ENCODE measurements at regions not wholly inside any gene's neighbourhood (a gene's known extent, or its start where the extent isn't known, plus 50 kb on each side); places are given as distances from the start of the nearest gene placed in this dataset.

GRCh38 chr7:137164251-137164650 is 179.3 kb downstream of the PTN start:
- TF ChIP-seq POLR2A (IDR thresholded peaks at IDR 0.05): no peak
- no peak for TF ChIP-seq CTCF (IDR thresholded peaks at IDR 0.05)
- H3K9me3 ChIP-seq: no peaks in the 10 kb centered on the region
- no peaks in the 10 kb centered on the region for H3K27me3 ChIP-seq
- intact Hi-C loops (cut with DNase I): no loop called here
- H3K4me3 ChIP-seq: no peak overlapping the region
- no peak overlapping the region for H3K27ac ChIP-seq
- WGBS, 2 donors: 92 to 95% methylated on average over 18 to 21 of the region's 21 CpGs
- no peaks in the 10 kb centered on the region for H3K36me3 ChIP-seq
- H3K4me1 ChIP-seq: peaks cover 0 to under 1% (median 0%) of the 10 kb centered on the region in 3 donors
- DNase-seq: no peak

GRCh38 chr7:137160236-137160635 is 183.3 kb downstream of the PTN start:
- TF ChIP-seq POLR2A (IDR thresholded peaks at IDR 0.05): no peak
- TF ChIP-seq CTCF (IDR thresholded peaks at IDR 0.05): no peak
- DNase-seq: no peak

GRCh38 chr7:137157256-137157655 is 186.3 kb downstream of the PTN start:
- Histone ChIP-seq H3K4me1 (no peaks in the 10 kb centered on the region), H3K36me3 (no peaks in the 10 kb centered on the region), H3K4me3 (no peak overlapping the region), H3K9me3 (no peaks in the 10 kb centered on the region), H3K27me3 (no peaks in the 10 kb centered on the region), H3K27ac (no peak overlapping the region)
- no peak for DNase-seq
- no peak for TF ChIP-seq POLR2A (IDR thresholded peaks at IDR 0.05)
- TF ChIP-seq CTCF (IDR thresholded peaks at IDR 0.05): no peak
- intact Hi-C loops (cut with DNase I): no loop called here
- WGBS, 2 donors: 78 to 88% methylated on average over 1 of the region's 1 CpG

More at GRCh38 chr7:137160236-137160635, 183.3 kb downstream of the PTN start:
- Histone ChIP-seq H3K4me1 (no peaks in the 10 kb centered on the region), H3K4me3 (no peak overlapping the region), H3K27me3 (no peaks in the 10 kb centered on the region), H3K36me3 (no peaks in the 10 kb centered on the region), H3K9me3 (no peaks in the 10 kb centered on the region), H3K27ac (no peak overlapping the region)
- WGBS, 2 donors: 68 to 73% methylated on average over 4 of the region's 4 CpGs
- intact Hi-C loops (cut with DNase I): no loop called here

- intact Hi-C loops (cut with DNase I): no loop called here
- Histone ChIP-seq H3K9me3 (no peaks in the 10 kb centered on the region), H3K4me1 (no peaks in the 10 kb centered on the region), H3K36me3 (no peaks in the 10 kb centered on the region), H3K4me3 (no peak overlapping the region), H3K27ac (no peak overlapping the region), H3K27me3 (no peaks in the 10 kb centered on the region)
- TF ChIP-seq CTCF (IDR thresholded peaks at IDR 0.05) (no peak), POLR2A (IDR thresholded peaks at IDR 0.05) (no peak)
- 87 to 93% methylated on average over 2 of the region's 2 CpGs for WGBS, 2 donors
- DNase-seq: no peak
Measured at GRCh38 chr7:137151690-137152052, 191.9 kb downstream of the PTN start.

GRCh38 chr7:137151041-137151689 is 192.4 kb downstream of the PTN start:
- Histone ChIP-seq H3K9me3 (no peaks in the 10 kb centered on the region), H3K4me3 (no peak overlapping the region), H3K27me3 (no peaks in the 10 kb centered on the region), H3K36me3 (no peaks in the 10 kb centered on the region), H3K27ac (no peak overlapping the region), H3K4me1 (no peaks in the 10 kb centered on the region)
- no peak for DNase-seq
- intact Hi-C loops (cut with DNase I): no loop called here
- TF ChIP-seq CTCF (IDR thresholded peaks at IDR 0.05) (no peak), POLR2A (IDR thresholded peaks at IDR 0.05) (no peak)
- 36 to 50% methylated on average over 4 to 5 of the region's 5 CpGs for WGBS, 2 donors
